Ovary (tissue), 3 donors: ENCODE measurements at regions not wholly inside any gene's neighbourhood (a gene's known extent, or its start where the extent isn't known, plus 50 kb on each side); places are given as distances from the start of the nearest gene placed in this dataset.

Source experiments
- CTCF ChIP-seq, 3 donors: fragments of 450-650 bp in 2 of 3; fragments of 200-600 bp in 1 of 3; IDR thresholded peaks; one replicate each; pipeline versions ENCODE4 v1.5.1 to v1.8.0; 2016 to 2022; ENCODE audit warnings: antibody characterized with exemption in 3 of 3, mild to moderate bottlenecking in 1 of 3
- EP300 ChIP-seq: sonication (generic); formaldehyde crosslinking; IDR thresholded peaks from one replicate; pipeline ENCODE4 v1.6.1; 2017; ENCODE audit warnings: antibody characterized with exemption
- donor health status: DM: no; HTN: no; CAD: no.

- TF ChIP-seq CTCF (IDR thresholded peaks at IDR 0.05) (no peak), EP300 (no peak)
Measured at GRCh38 chr9:11713077-11713476, 980.1 kb upstream of the TYRP1 start.
